ENCODE measurements at regions not wholly inside any gene's neighbourhood (a gene's known extent, or its start where the extent isn't known, plus 50 kb on each side); places are given as distances from the start of the nearest gene placed in this dataset.

- Histone ChIP-seq H3K4me3 (no peak overlapping the region), H3K27me3 (no peaks in the 10 kb centered on the region), H3K36me3 (no peaks in the 10 kb centered on the region), H3K9me3 (no peaks in the 10 kb centered on the region), H3K27ac (no peak overlapping the region), H3K4me1 (no peaks in the 10 kb centered on the region)
- DNase-seq, result peak in 1 of 2 donors; percentile 24
- no peak for TF ChIP-seq CTCF (IDR thresholded peaks at IDR 0.05)
- no peak for TF ChIP-seq EP300 (IDR thresholded peaks at IDR 0.05)
- no peak for TF ChIP-seq POLR2AphosphoS5 (IDR thresholded peaks at IDR 0.05)
- no peak for TF ChIP-seq POLR2A (IDR thresholded peaks at IDR 0.05)
- peak in 1 of 2 donors; percentile 87 for ATAC-seq (ENCODE audit: low FRiP score in 2 of 2)
- WGBS, 2 donors, result 64 to 76% methylated on average over 2 of the region's 2 CpGs
These were observed 313.2 kb upstream of the MAP3K7 start for GRCh38 chr6:90900034-90900433.

- Histone ChIP-seq H3K36me3 (no peaks in the 10 kb centered on the region), H3K27me3 (no peaks in the 10 kb centered on the region), H3K4me1 (no peaks in the 10 kb centered on the region), H3K9me3 (no peaks in the 10 kb centered on the region), H3K4me3 (no peak overlapping the region), H3K27ac (no peak overlapping the region)
- no peak for DNase-seq
- 93 to 94% methylated on average over 4 of the region's 4 CpGs for WGBS, 2 donors
- TF ChIP-seq POLR2A (IDR thresholded peaks at IDR 0.05) (no peak), EP300 (IDR thresholded peaks at IDR 0.05) (no peak), POLR2AphosphoS5 (IDR thresholded peaks at IDR 0.05) (no peak), CTCF (IDR thresholded peaks at IDR 0.05) (no peak)
- ATAC-seq (ENCODE audit: low FRiP score in 2 of 2), result no peak
These were observed 311.9 kb upstream of the MAP3K7 start for GRCh38 chr6:90898763-90899162.

GRCh38 chr6:90896075-90896547 is 309.2 kb upstream of the MAP3K7 start:
- Histone ChIP-seq H3K27ac (no peak overlapping the region), H3K9me3 (no peaks in the 10 kb centered on the region), H3K27me3 (no peaks in the 10 kb centered on the region), H3K4me1 (no peaks in the 10 kb centered on the region), H3K36me3 (no peaks in the 10 kb centered on the region), H3K4me3 (no peak overlapping the region)
- ATAC-seq (ENCODE audit: low FRiP score in 2 of 2) (no peak), DNase-seq (no peak)
- 77 to 79% methylated on average over 3 of the region's 3 CpGs for WGBS, 2 donors
- no peak for TF ChIP-seq CTCF (IDR thresholded peaks at IDR 0.05)

- ATAC-seq (ENCODE audit: low FRiP score in 2 of 2), result peak in 1 of 2 donors; percentile 47
- H3K27ac ChIP-seq, result no peak overlapping the region
- no peak for DNase-seq
- H3K4me3 ChIP-seq, result no peak overlapping the region
- 73% methylated on average over 9 of the region's 9 CpGs for WGBS, 2 donors
- no peaks in the 10 kb centered on the region for H3K9me3 ChIP-seq
- H3K36me3 ChIP-seq, result no peaks in the 10 kb centered on the region
- H3K4me1 ChIP-seq, result no peaks in the 10 kb centered on the region
- TF ChIP-seq EP300 (IDR thresholded peaks at IDR 0.05), result no peak
- no peak for TF ChIP-seq CTCF (IDR thresholded peaks at IDR 0.05)
- TF ChIP-seq POLR2AphosphoS5 (IDR thresholded peaks at IDR 0.05), result no peak
- TF ChIP-seq POLR2A (IDR thresholded peaks at IDR 0.05), result no peak
- H3K27me3 ChIP-seq, result no peaks in the 10 kb centered on the region
These were observed 308.6 kb upstream of the MAP3K7 start for GRCh38 chr6:90895299-90896074.

Measured in upper lobe of left lung (tissue), 6 donors.